NOMO-1 treated with DMSO at 0.1 percent for 48 hours (cell line): ENCODE measurements at regions not wholly inside any gene's neighbourhood (a gene's known extent, or its start where the extent isn't known, plus 50 kb on each side); places are given as distances from the start of the nearest gene placed in this dataset.
"Not testable (repeated sequence)": the region's sequence is repeated elsewhere in the genome, so short reads cannot be mapped to it uniquely, and the experiment has no call there.

Source experiments
- DNase-seq: peaks from one replicate; lab custom pipeline; 2025; ENCODE audit not compliant: unreplicated experiment; lab: John Stamatoyannopoulos, UW

GRCh38 chr15:30030345-30030744 is 52.4 kb upstream of the GOLGA8J start:
- no peak for DNase-seq

- DNase-seq = no peak
These were observed 58.9 kb upstream of the GOLGA8J start for GRCh38 chr15:30023798-30024295.

- DNase-seq = no peak
These were observed 72.0 kb upstream of the GOLGA8J start for GRCh38 chr15:30010746-30011145.

GRCh38 chr15:30008156-30008555 is 74.6 kb upstream of the GOLGA8J start:
- no peak for DNase-seq

- no peak for DNase-seq
These were observed 81.2 kb upstream of the GOLGA8J start for GRCh38 chr15:30001602-30002001.

- no peak for DNase-seq
These were observed 84.7 kb upstream of the GOLGA8J start for GRCh38 chr15:29998033-29998432.

GRCh38 chr15:29997499-29997898 is 85.3 kb upstream of the GOLGA8J start:
- no peak for DNase-seq

GRCh38 chr15:29994284-29994683 is 88.5 kb upstream of the GOLGA8J start:
- no peak for DNase-seq

- no peak for DNase-seq
These were observed 91.8 kb upstream of the GOLGA8J start for GRCh38 chr15:29990954-29991353.

- no peak for DNase-seq
These were observed 92.7 kb upstream of the GOLGA8J start for GRCh38 chr15:29990035-29990434.

GRCh38 chr15:29988701-29989100 is 94.1 kb upstream of the GOLGA8J start:
- DNase-seq = no peak

GRCh38 chr15:29986946-29987345 is 95.8 kb upstream of the GOLGA8J start:
- DNase-seq = no peak

GRCh38 chr15:29978411-29979382 is 104.1 kb upstream of the GOLGA8J start:
- DNase-seq = no peak

- not testable (repeated sequence) for DNase-seq
These were observed 108.7 kb upstream of the GOLGA8J start for GRCh38 chr15:29974056-29974455.

- no peak for DNase-seq
These were observed 110.7 kb upstream of the GOLGA8J start for GRCh38 chr15:29972051-29972450.

- DNase-seq = no peak
These were observed 112.4 kb upstream of the GOLGA8J start for GRCh38 chr15:29970402-29970695.

GRCh38 chr15:29969562-29970401 is 113.0 kb upstream of the GOLGA8J start:
- DNase-seq = no peak

GRCh38 chr15:29968895-29969561 is 113.7 kb upstream of the GOLGA8J start:
- DNase-seq = no peak

GRCh38 chr15:29968099-29968894 is 114.5 kb upstream of the GOLGA8J start:
- no peak for DNase-seq

GRCh38 chr15:29962407-29962806 is 120.3 kb upstream of the GOLGA8J start:
- DNase-seq = no peak
